K562 (cell line): ENCODE measurements at regions not wholly inside any gene's neighbourhood (a gene's known extent, or its start where the extent isn't known, plus 50 kb on each side); places are given as distances from the start of the nearest gene placed in this dataset.

ENCODE experiments used
- ATAC-seq: fragments of 200-7000 bp; cut with Tn5 transposase; 3 replicates; pipeline ENCODE4 v1.9.1; 2020; ENCODE audit warnings: moderate library complexity
- BruUV-seq: library from RNA; stranded (reverse); fragments of 400-500 nt; replicated peaks from 2 replicates; lab custom pipeline; 2021; lab: Mats Ljungman, UMichigan
- CTCF ChIA-PET: fragments of 300-600 bp; formaldehyde crosslinking; extraction: SDS; loops from one replicate; lab custom pipeline; 2021; ENCODE audit warnings: low intra/inter-chr PET ratio; lab: Yijun Ruan, JAX
- POLR2A ChIA-PET: fragments of 300-600, 350-650 bp; sonication (Branson Sonifier 250); formaldehyde crosslinking; extraction: SDS; loops from one replicate; lab custom pipeline; 2021; ENCODE audit warnings: antibody characterized with exemption, inconsistent platforms; lab: Yijun Ruan, JAX
- DNase-seq, 4 experiments: peaks; one replicate each; pipeline versions ENCODE4 v3.0.0 to v3.0.0-alpha.2; 2011 to 2018; ENCODE audit warnings: low spot score in 3 of 4, mixed read lengths in 3 of 4; ENCODE audit errors: extremely low read depth in 1 of 4
- FAIRE-seq: peaks from 2 replicates; lab custom pipeline; 2011; peaks lifted over from hg19 to GRCh38; lab: Jason Lieb, UNC
- H2AFZ ChIP-seq: 2 replicates; pipeline ENCODE4 v1.6.0; 2011; ENCODE audit warnings: low read depth, low read length, control low read depth, inconsistent platforms
- H3K27ac ChIP-seq: fragments of 200-600 bp; 3 replicates; pipeline ENCODE4 v1.8.0; 2011; ENCODE audit warnings: low read depth, mild to moderate bottlenecking, control low read depth, inconsistent platforms, low read length, moderate library complexity, mixed read lengths; ENCODE audit errors: extremely low read depth
- H3K27me3 ChIP-seq, 2 experiments: fragments of 300-600 bp in 1 of 2; 2 replicates in 1 of 2; 3 replicates in 1 of 2; pipeline versions ENCODE4 v1.6.0 to v1.8.0; 2011; ENCODE audit warnings: inconsistent platforms in 2 of 2, low read length in 2 of 2, mild to moderate bottlenecking in 1 of 2, mixed read lengths in 1 of 2, moderate library complexity in 1 of 2; ENCODE audit not compliant: control insufficient read depth in 2 of 2, insufficient read depth in 2 of 2
- H3K36me3 ChIP-seq: fragments of 300-600 bp; 3 replicates; pipeline ENCODE4 v1.8.0; 2011; ENCODE audit warnings: mild to moderate bottlenecking, low read length, inconsistent platforms; ENCODE audit not compliant: control insufficient read depth, insufficient read depth
- H3K4me1 ChIP-seq, 2 experiments: fragments of 200-600 bp in 1 of 2; replicated peaks in 1 of 2; 2 replicates in 1 of 2; 3 replicates in 1 of 2; pipeline versions ENCODE4 v1.5.1 to v1.8.0; 2011; ENCODE audit warnings: inconsistent platforms in 2 of 2, low read length in 2 of 2, mild to moderate bottlenecking in 1 of 2, mixed read lengths in 1 of 2, moderate library complexity in 1 of 2; ENCODE audit not compliant: control insufficient read depth in 2 of 2, insufficient read depth in 2 of 2
- H3K4me2 ChIP-seq: 2 replicates; pipeline ENCODE4 v1.6.1; 2011; ENCODE audit warnings: low read length, control low read depth, inconsistent platforms, mixed read lengths; ENCODE audit not compliant: insufficient read depth
- H3K4me3 ChIP-seq: fragments of 200-600 bp; sonication (generic), shearing (Covaris generic); 2 replicates; pipeline ENCODE4 v1.5.1; 2016; ENCODE audit warnings: control low read depth, inconsistent platforms
- H3K79me2 ChIP-seq: fragments of 200-600 bp; 3 replicates; pipeline ENCODE4 v1.8.0; 2011; ENCODE audit warnings: low read length, inconsistent platforms; ENCODE audit not compliant: control insufficient read depth, insufficient read depth
- H3K9ac ChIP-seq, 2 experiments: 2 replicates each; pipeline versions ENCODE4 v1.6.0 to v1.6.1; 2011; ENCODE audit warnings: low read depth in 2 of 2, low read length in 2 of 2, control low read depth in 1 of 2, inconsistent platforms in 1 of 2, mild to moderate bottlenecking in 1 of 2, mixed read lengths in 1 of 2; ENCODE audit not compliant: insufficient read depth in 1 of 2
- H3K9me1 ChIP-seq: one replicate; pipeline ENCODE4 v1.6.0; 2011; ENCODE audit warnings: inconsistent platforms, mild to moderate bottlenecking, low read length, moderate library complexity; ENCODE audit not compliant: control insufficient read depth, insufficient read depth
- H3K9me3 ChIP-seq: replicated peaks from 2 replicates; pipeline ENCODE4 v1.5.1; 2011; ENCODE audit warnings: low read depth, low read length, inconsistent platforms; ENCODE audit not compliant: control insufficient read depth, insufficient read depth
- H4K20me1 ChIP-seq: replicated peaks from 2 replicates; pipeline ENCODE4 v1.6.1; 2011; ENCODE audit warnings: low read length, inconsistent platforms, mixed read lengths; ENCODE audit not compliant: control insufficient read depth, insufficient read depth
- CBFB ChIP-seq: sonication (generic); formaldehyde crosslinking; IDR thresholded peaks from 2 replicates; pipeline ENCODE4 v1.4.0; 2020; ENCODE audit warnings: mild to moderate bottlenecking, missing genetic modification reagents
- MCM2 ChIP-seq: fragments of 450-650 bp; IDR thresholded peaks from 2 replicates; pipeline ENCODE4 v1.6.1; 2017; ENCODE audit warnings: low read depth, mild to moderate bottlenecking
- NCOA1 ChIP-seq: fragments of 450-650 bp; IDR thresholded peaks from 2 replicates; pipeline ENCODE4 v1.6.1; 2016; ENCODE audit warnings: low read depth
- ZNF232 ChIP-seq: sonication (generic); formaldehyde crosslinking; IDR thresholded peaks from 2 replicates; pipeline ENCODE4 v1.8.0; 2022; ENCODE audit warnings: mild to moderate bottlenecking, missing genetic modification reagents
- ZNF354B ChIP-seq: fragments of 250-450 bp; sonication (Bioruptor Pico); IDR thresholded peaks from 2 replicates; pipeline ENCODE4 v1.4.0; 2020
- ZNF766 ChIP-seq: fragments of 200-800 bp; sonication (Bioruptor generic); conservative IDR thresholded peaks from 2 replicates; pipeline ENCODE4 v1.6.1; 2016; ENCODE audit warnings: missing genetic modification characterization, missing compliant biosample characterization
- in situ Hi-C: fragments of 300-500 bp; cut with MboI; formaldehyde crosslinking; loops from 4 replicates; pipeline ENCODE4 v1.15.0; 2018; ENCODE audit warnings: inconsistent platforms, mixed read lengths
- intact Hi-C: fragments of 100-400 bp; cut with micrococcal nuclease; formaldehyde crosslinking; loops from 2 replicates; pipeline ENCODE4 v1.14.2; 2022
- TF ChIP-seq, protein P1 (sequence below): fragments of 250-450 bp; sonication (Bioruptor Pico); IDR thresholded peaks from 2 replicates; pipeline ENCODE4 v1.8.0; 2022; ENCODE audit warnings: moderate library complexity, mild to moderate bottlenecking, inconsistent platforms
- TF ChIP-seq, protein P2 (sequence below): fragments of 250-450 bp; sonication (Bioruptor Pico); IDR thresholded peaks from 2 replicates; pipeline ENCODE4 v1.5.0; 2020; ENCODE audit warnings: mild to moderate bottlenecking
- TF ChIP-seq, protein P3 (sequence below), 2 experiments: IDR thresholded peaks; 2 replicates each; pipeline ENCODE4 v1.6.1; 2012; ENCODE audit warnings: improper control_type of control experiment in 2 of 2, low read depth in 2 of 2, low read length in 2 of 2, borderline replicate concordance in 1 of 2
- TF ChIP-seq, protein P4 (sequence below): fragments of 250-450 bp; sonication (Bioruptor Pico); IDR thresholded peaks from 2 replicates; pipeline ENCODE4 v1.5.0; 2022; ENCODE audit warnings: mild to moderate bottlenecking
- TF ChIP-seq, protein P5 (sequence below): sonication (generic); formaldehyde crosslinking; IDR thresholded peaks from 2 replicates; pipeline ENCODE4 v1.8.1; 2022; ENCODE audit warnings: missing genetic modification reagents

DNA sequence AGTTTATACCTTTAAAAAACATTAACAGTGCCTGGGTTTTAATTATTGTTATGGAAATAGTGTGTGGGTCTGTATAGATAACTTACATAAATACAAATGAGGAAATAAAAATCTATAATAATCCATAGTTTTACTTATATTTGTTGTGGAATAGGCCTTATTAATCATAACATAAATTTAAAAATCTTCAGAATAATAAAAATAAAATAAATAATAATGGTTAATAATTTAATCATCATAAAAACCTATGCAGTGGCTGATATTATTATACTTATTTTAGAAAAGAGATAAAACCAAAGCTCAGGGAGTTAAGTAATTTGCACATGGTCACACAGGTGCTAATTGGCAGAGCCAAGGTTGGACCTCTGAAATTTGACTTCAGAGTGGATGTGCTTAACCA, 785.3 kb upstream of the SEMA6A start:
- H3K4me2 ChIP-seq, result no peak overlapping the region
- H3K4me3 ChIP-seq, result no peak overlapping the region
- ATAC-seq (no peak), FAIRE-seq (no peak), DNase-seq (no peak)
- H3K36me3 ChIP-seq, result no peaks in the 10 kb centered on the region
- no peak overlapping the region for H3K27ac ChIP-seq
- in situ Hi-C loops (no loop called here), intact Hi-C loops (no loop called here)
- no peaks in the 10 kb centered on the region for H3K27me3 ChIP-seq
- H4K20me1 ChIP-seq, result no peaks in the 10 kb centered on the region
- CTCF ChIA-PET, result no interaction called here
- no peak overlapping the region for H2AFZ ChIP-seq
- H3K9ac ChIP-seq, result no peak overlapping the region
- no peaks in the 10 kb centered on the region for H3K4me1 ChIP-seq
- H3K9me3 ChIP-seq, result no peaks in the 10 kb centered on the region
- H3K9me1 ChIP-seq, result no peaks in the 10 kb centered on the region
- no TSS peak for BruUV-seq
- POLR2A ChIA-PET, result no interaction called here
- H3K79me2 ChIP-seq, result no peaks in the 10 kb centered on the region
- TF ChIP-seq NCOA1 (no peak), ZNF354B (CRISPR knock-in tag) (no peak), MCM2 (no peak), ZNF766 (no peak), CBFB (CRISPR knock-in tag) (no peak), ZNF232 (CRISPR knock-in tag) (no peak)
- TF ChIP-seq, protein P1, sequence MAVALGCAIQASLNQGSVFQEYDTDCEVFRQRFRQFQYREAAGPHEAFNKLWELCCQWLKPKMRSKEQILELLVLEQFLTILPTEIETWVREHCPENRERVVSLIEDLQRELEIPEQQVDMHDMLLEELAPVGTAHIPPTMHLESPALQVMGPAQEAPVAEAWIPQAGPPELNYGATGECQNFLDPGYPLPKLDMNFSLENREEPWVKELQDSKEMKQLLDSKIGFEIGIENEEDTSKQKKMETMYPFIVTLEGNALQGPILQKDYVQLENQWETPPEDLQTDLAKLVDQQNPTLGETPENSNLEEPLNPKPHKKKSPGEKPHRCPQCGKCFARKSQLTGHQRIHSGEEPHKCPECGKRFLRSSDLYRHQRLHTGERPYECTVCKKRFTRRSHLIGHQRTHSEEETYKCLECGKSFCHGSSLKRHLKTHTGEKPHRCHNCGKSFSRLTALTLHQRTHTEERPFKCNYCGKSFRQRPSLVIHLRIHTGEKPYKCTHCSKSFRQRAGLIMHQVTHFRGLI (CRISPR knock-in tag), result no peak
- TF ChIP-seq, protein P2, sequence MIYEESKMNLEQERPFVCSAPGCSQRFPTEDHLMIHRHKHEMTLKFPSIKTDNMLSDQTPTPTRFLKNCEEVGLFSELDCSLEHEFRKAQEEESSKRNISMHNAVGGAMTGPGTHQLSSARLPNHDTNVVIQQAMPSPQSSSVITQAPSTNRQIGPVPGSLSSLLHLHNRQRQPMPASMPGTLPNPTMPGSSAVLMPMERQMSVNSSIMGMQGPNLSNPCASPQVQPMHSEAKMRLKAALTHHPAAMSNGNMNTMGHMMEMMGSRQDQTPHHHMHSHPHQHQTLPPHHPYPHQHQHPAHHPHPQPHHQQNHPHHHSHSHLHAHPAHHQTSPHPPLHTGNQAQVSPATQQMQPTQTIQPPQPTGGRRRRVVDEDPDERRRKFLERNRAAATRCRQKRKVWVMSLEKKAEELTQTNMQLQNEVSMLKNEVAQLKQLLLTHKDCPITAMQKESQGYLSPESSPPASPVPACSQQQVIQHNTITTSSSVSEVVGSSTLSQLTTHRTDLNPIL, result no peak
- TF ChIP-seq, protein P3, sequence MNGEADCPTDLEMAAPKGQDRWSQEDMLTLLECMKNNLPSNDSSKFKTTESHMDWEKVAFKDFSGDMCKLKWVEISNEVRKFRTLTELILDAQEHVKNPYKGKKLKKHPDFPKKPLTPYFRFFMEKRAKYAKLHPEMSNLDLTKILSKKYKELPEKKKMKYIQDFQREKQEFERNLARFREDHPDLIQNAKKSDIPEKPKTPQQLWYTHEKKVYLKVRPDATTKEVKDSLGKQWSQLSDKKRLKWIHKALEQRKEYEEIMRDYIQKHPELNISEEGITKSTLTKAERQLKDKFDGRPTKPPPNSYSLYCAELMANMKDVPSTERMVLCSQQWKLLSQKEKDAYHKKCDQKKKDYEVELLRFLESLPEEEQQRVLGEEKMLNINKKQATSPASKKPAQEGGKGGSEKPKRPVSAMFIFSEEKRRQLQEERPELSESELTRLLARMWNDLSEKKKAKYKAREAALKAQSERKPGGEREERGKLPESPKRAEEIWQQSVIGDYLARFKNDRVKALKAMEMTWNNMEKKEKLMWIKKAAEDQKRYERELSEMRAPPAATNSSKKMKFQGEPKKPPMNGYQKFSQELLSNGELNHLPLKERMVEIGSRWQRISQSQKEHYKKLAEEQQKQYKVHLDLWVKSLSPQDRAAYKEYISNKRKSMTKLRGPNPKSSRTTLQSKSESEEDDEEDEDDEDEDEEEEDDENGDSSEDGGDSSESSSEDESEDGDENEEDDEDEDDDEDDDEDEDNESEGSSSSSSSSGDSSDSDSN (IDR thresholded peaks at IDR 0.05; ENCODE audit: borderline replicate concordance in 1 of 2, low read depth in 2 of 2, low read length in 2 of 2), result no peak
- TF ChIP-seq, protein P4, sequence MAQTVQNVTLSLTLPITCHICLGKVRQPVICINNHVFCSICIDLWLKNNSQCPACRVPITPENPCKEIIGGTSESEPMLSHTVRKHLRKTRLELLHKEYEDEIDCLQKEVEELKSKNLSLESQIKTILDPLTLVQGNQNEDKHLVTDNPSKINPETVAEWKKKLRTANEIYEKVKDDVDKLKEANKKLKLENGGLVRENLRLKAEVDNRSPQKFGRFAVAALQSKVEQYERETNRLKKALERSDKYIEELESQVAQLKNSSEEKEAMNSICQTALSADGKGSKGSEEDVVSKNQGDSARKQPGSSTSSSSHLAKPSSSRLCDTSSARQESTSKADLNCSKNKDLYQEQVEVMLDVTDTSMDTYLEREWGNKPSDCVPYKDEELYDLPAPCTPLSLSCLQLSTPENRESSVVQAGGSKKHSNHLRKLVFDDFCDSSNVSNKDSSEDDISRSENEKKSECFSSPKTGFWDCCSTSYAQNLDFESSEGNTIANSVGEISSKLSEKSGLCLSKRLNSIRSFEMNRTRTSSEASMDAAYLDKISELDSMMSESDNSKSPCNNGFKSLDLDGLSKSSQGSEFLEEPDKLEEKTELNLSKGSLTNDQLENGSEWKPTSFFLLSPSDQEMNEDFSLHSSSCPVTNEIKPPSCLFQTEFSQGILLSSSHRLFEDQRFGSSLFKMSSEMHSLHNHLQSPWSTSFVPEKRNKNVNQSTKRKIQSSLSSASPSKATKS (CRISPR knock-in tag), result no peak
- TF ChIP-seq, protein P5, sequence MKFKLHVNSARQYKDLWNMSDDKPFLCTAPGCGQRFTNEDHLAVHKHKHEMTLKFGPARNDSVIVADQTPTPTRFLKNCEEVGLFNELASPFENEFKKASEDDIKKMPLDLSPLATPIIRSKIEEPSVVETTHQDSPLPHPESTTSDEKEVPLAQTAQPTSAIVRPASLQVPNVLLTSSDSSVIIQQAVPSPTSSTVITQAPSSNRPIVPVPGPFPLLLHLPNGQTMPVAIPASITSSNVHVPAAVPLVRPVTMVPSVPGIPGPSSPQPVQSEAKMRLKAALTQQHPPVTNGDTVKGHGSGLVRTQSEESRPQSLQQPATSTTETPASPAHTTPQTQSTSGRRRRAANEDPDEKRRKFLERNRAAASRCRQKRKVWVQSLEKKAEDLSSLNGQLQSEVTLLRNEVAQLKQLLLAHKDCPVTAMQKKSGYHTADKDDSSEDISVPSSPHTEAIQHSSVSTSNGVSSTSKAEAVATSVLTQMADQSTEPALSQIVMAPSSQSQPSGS (CRISPR knock-in tag), result no peak
